ENCODE measurements at regions not wholly inside any gene's neighbourhood (a gene's known extent, or its start where the extent isn't known, plus 50 kb on each side); places are given as distances from the start of the nearest gene placed in this dataset.

- dilution Hi-C loops (cut with MboI; ENCODE audit: extremely low pct_ligation_motif_present, low sequenced_read_pairs) = no loop called here
- POLR2A ChIA-PET = no interaction called here
- CTCF ChIA-PET = no interaction called here
These were observed 254.8 kb downstream of the SATB2 start for GRCh38 chr2:199202964-199203363.

DNA sequence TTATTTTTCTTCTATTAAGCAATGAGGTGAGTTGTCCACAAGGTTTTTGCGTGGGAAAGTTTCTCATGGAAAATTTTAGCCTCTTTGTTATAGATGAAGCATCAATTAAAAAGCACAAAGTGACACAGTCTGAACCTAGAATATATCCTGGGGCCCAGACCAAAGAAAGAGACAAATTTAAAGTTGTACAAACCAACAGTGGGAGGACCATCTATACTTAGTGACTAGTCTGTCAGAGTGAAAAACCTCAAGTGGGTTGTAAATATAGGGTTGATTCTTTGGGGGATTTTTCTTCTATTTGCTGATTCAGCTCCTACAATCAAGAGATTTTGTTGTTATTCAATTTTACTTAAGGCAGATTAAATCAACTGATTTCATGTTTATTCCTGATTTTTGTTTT is 256.2 kb downstream of the SATB2 start:
- H3K4me2 ChIP-seq (ENCODE audit: insufficient read depth, low read length) = no peak overlapping the region
- H3K27ac ChIP-seq (ENCODE audit: insufficient read depth, low read depth, low read length) = no peak overlapping the region
- no peaks in the 10 kb centered on the region for H4K20me1 ChIP-seq (replicated peaks; ENCODE audit: control insufficient read depth, extremely low read depth, insufficient read depth, low read length)
- H3K9me3 ChIP-seq (replicated peaks; ENCODE audit: control insufficient read depth, insufficient read depth, low read length) = peaks cover 2% of the 10 kb centered on the region
- no peak for TF ChIP-seq POLR2AphosphoS5 (IDR thresholded peaks at IDR 0.05; ENCODE audit: insufficient read depth, low read depth, low read length)
- TF ChIP-seq EZH2 (IDR thresholded peaks at IDR 0.05; ENCODE audit: borderline replicate concordance, low read depth, low read length, severe bottlenecking) = no peak
- TF ChIP-seq JUN (IDR thresholded peaks at IDR 0.05; ENCODE audit: borderline replicate concordance, insufficient read depth, insufficient read length, low read depth) = no peak
- TF ChIP-seq, protein P1, sequence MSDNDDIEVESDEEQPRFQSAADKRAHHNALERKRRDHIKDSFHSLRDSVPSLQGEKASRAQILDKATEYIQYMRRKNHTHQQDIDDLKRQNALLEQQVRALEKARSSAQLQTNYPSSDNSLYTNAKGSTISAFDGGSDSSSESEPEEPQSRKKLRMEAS (IDR thresholded peaks at IDR 0.05; ENCODE audit: insufficient read depth, insufficient read length) = no peak
- no peak for TF ChIP-seq MYC (IDR thresholded peaks at IDR 0.05; ENCODE audit: low read depth, low read length)
- TF ChIP-seq POLR2A (IDR thresholded peaks at IDR 0.05; ENCODE audit: low read depth, low read length) = no peak
- TF ChIP-seq, protein P2, sequence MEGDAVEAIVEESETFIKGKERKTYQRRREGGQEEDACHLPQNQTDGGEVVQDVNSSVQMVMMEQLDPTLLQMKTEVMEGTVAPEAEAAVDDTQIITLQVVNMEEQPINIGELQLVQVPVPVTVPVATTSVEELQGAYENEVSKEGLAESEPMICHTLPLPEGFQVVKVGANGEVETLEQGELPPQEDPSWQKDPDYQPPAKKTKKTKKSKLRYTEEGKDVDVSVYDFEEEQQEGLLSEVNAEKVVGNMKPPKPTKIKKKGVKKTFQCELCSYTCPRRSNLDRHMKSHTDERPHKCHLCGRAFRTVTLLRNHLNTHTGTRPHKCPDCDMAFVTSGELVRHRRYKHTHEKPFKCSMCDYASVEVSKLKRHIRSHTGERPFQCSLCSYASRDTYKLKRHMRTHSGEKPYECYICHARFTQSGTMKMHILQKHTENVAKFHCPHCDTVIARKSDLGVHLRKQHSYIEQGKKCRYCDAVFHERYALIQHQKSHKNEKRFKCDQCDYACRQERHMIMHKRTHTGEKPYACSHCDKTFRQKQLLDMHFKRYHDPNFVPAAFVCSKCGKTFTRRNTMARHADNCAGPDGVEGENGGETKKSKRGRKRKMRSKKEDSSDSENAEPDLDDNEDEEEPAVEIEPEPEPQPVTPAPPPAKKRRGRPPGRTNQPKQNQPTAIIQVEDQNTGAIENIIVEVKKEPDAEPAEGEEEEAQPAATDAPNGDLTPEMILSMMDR (IDR thresholded peaks at IDR 0.05; ENCODE audit: extremely low read depth in 1 of 2, insufficient read depth in 1 of 2, low read depth in 1 of 2, low read length in 2 of 2) = no peak
- TF ChIP-seq GATA2 (IDR thresholded peaks at IDR 0.05; ENCODE audit: insufficient read depth, insufficient read length, low read depth, low read length) = no peak
- no peak for TF ChIP-seq FOS (IDR thresholded peaks at IDR 0.05; ENCODE audit: borderline replicate concordance, insufficient read depth, low read length)
- H3K79me2 ChIP-seq (ENCODE audit: control insufficient read depth, insufficient read depth, low read length) = no peaks in the 10 kb centered on the region
- no peaks in the 10 kb centered on the region for H3K9me1 ChIP-seq (replicated peaks; ENCODE audit: control insufficient read depth, extremely low read depth, insufficient read depth, low read length)
- BruUV-seq (replicated peaks) = no TSS peak
- H3K9ac ChIP-seq (replicated peaks; ENCODE audit: extremely low read depth, insufficient read depth, low read length) = no peak overlapping the region
- no peaks in the 10 kb centered on the region for H3K4me1 ChIP-seq (ENCODE audit: control insufficient read depth, extremely low read depth, insufficient read depth, low read length)
- H3K4me3 ChIP-seq (replicated peaks in 1 of 3; ENCODE audit: insufficient read depth in 1 of 3, low read depth in 1 of 3, low read length in 3 of 3) = no peak overlapping the region
- FAIRE-seq (no peak), DNase-seq (ENCODE audit: low read depth, low spot score) (no peak)
- intact Hi-C loops (cut with micrococcal nuclease) = no loop called here
- H2AFZ ChIP-seq (ENCODE audit: low read depth, low read length) = no peak overlapping the region
- POLR2A ChIA-PET = no interaction called here
- no peaks in the 10 kb centered on the region for H3K36me3 ChIP-seq (ENCODE audit: control insufficient read depth in 2 of 2, extremely low read depth in 1 of 2, insufficient read depth in 2 of 2, low read length in 2 of 2)
- dilution Hi-C loops (cut with MboI; ENCODE audit: extremely low pct_ligation_motif_present, low sequenced_read_pairs) = no loop called here
- no peaks in the 10 kb centered on the region for H3K27me3 ChIP-seq (ENCODE audit: control insufficient read depth in 2 of 2, insufficient read depth in 2 of 2, low read length in 2 of 2)
- CTCF ChIA-PET = no interaction called here

More at GRCh38 chr2:199202964-199203363, 254.8 kb downstream of the SATB2 start:
- FAIRE-seq = no peak
- Histone ChIP-seq H3K4me2 (ENCODE audit: insufficient read depth, low read length) (no peak overlapping the region), H3K4me3 (replicated peaks in 1 of 3; ENCODE audit: insufficient read depth in 1 of 3, low read depth in 1 of 3, low read length in 3 of 3) (no peak overlapping the region), H3K36me3 (ENCODE audit: control insufficient read depth in 2 of 2, extremely low read depth in 1 of 2, insufficient read depth in 2 of 2, low read length in 2 of 2) (no peaks in the 10 kb centered on the region), H2AFZ (ENCODE audit: low read depth, low read length) (no peak overlapping the region), H3K9me3 (replicated peaks; ENCODE audit: control insufficient read depth, insufficient read depth, low read length) (peaks cover 2% of the 10 kb centered on the region), H3K9ac (replicated peaks; ENCODE audit: extremely low read depth, insufficient read depth, low read length) (no peak overlapping the region), H3K27ac (ENCODE audit: insufficient read depth, low read depth, low read length) (no peak overlapping the region), H3K4me1 (ENCODE audit: control insufficient read depth, extremely low read depth, insufficient read depth, low read length) (no peaks in the 10 kb centered on the region), H3K9me1 (replicated peaks; ENCODE audit: control insufficient read depth, extremely low read depth, insufficient read depth, low read length) (no peaks in the 10 kb centered on the region), H3K79me2 (ENCODE audit: control insufficient read depth, insufficient read depth, low read length) (no peaks in the 10 kb centered on the region), H3K27me3 (ENCODE audit: control insufficient read depth in 2 of 2, insufficient read depth in 2 of 2, low read length in 2 of 2) (no peaks in the 10 kb centered on the region), H4K20me1 (replicated peaks; ENCODE audit: control insufficient read depth, extremely low read depth, insufficient read depth, low read length) (no peaks in the 10 kb centered on the region)
- no TSS peak for BruUV-seq (replicated peaks)
- intact Hi-C loops (cut with micrococcal nuclease) = no loop called here
- TF ChIP-seq GATA2 (IDR thresholded peaks at IDR 0.05; ENCODE audit: insufficient read depth, insufficient read length, low read depth, low read length) (no peak), POLR2A (IDR thresholded peaks at IDR 0.05; ENCODE audit: low read depth, low read length) (no peak)
- TF ChIP-seq, protein P1 (IDR thresholded peaks at IDR 0.05; ENCODE audit: insufficient read depth, insufficient read length) = no peak
- no peak for DNase-seq (ENCODE audit: low read depth, low spot score)
